ENCODE measurements at regions not wholly inside any gene's neighbourhood (a gene's known extent, or its start where the extent isn't known, plus 50 kb on each side); places are given as distances from the start of the nearest gene placed in this dataset.

GRCh38 chr2:128715360-128715759 is 396.7 kb upstream of the HS6ST1 start:
- TF ChIP-seq CTCF (IDR thresholded peaks at IDR 0.05) (no peak), POLR2A (IDR thresholded peaks at IDR 0.05) (no peak)
